H1 (cell line): ENCODE measurements at regions not wholly inside any gene's neighbourhood (a gene's known extent, or its start where the extent isn't known, plus 50 kb on each side); places are given as distances from the start of the nearest gene placed in this dataset.

Experiments
- ATF2 ChIP-seq: IDR thresholded peaks from 2 replicates; pipeline ENCODE4 v1.6.1; 2012; ENCODE audit warnings: low read length, inconsistent platforms
- EP300 ChIP-seq, 2 experiments: IDR thresholded peaks; 1 replicate in 1 of 2; 2 replicates in 1 of 2; pipeline ENCODE4 v1.6.1; 2011 to 2012; ENCODE audit warnings: low read depth in 2 of 2, low read length in 2 of 2, mild to moderate bottlenecking in 2 of 2, borderline replicate concordance in 1 of 2, inconsistent platforms in 1 of 2, moderate library complexity in 1 of 2

- TF ChIP-seq EP300 (IDR thresholded peaks at IDR 0.05; ENCODE audit: borderline replicate concordance in 1 of 2, low read depth in 2 of 2, low read length in 2 of 2): no peak
- TF ChIP-seq ATF2: no peak
These were observed 150.8 kb downstream of the OR2B2 start (continued) for GRCh38 chr6:27761391-27761790.
